GM21526 (cell line): ENCODE measurements at regions not wholly inside any gene's neighbourhood (a gene's known extent, or its start where the extent isn't known, plus 50 kb on each side); places are given as distances from the start of the nearest gene placed in this dataset.

ENCODE experiments used
- ATAC-seq: cut with Tn5 transposase; IDR thresholded peaks from one replicate; pipeline ENCODE4 v1.9.1; 2021; ENCODE audit warnings: moderate library complexity; ENCODE audit not compliant: unreplicated experiment, low FRiP score

- no peak for ATAC-seq
These were observed 145.4 kb upstream of the PLEKHG7 start for GRCh38 chr12:92557422-92557724.

GRCh38 chr12:92556637-92557421 is 146.0 kb upstream of the PLEKHG7 start:
- no peak for ATAC-seq

- ATAC-seq = peak; percentile 40
These were observed 146.6 kb upstream of the PLEKHG7 start for GRCh38 chr12:92556141-92556540.

GRCh38 chr12:92554158-92555073 is 148.4 kb upstream of the PLEKHG7 start:
- ATAC-seq = no peak

GRCh38 chr12:92553389-92553788 is 149.4 kb upstream of the PLEKHG7 start:
- ATAC-seq = no peak

- ATAC-seq = no peak
These were observed 150.2 kb upstream of the PLEKHG7 start for GRCh38 chr12:92552412-92553108.

GRCh38 chr12:92551853-92552397 is 150.9 kb upstream of the PLEKHG7 start:
- peak; percentile 65 for ATAC-seq

- no peak for ATAC-seq
These were observed 151.6 kb upstream of the PLEKHG7 start for GRCh38 chr12:92551210-92551609.

GRCh38 chr12:92550661-92551060 is 152.1 kb upstream of the PLEKHG7 start:
- ATAC-seq = no peak

GRCh38 chr12:92550254-92550653 is 152.5 kb upstream of the PLEKHG7 start:
- ATAC-seq = no peak

GRCh38 chr12:92549516-92549915 is 153.3 kb upstream of the PLEKHG7 start:
- no peak for ATAC-seq

- no peak for ATAC-seq
These were observed 154.9 kb upstream of the PLEKHG7 start for GRCh38 chr12:92547906-92548305.

- no peak for ATAC-seq
These were observed 155.4 kb upstream of the PLEKHG7 start for GRCh38 chr12:92547420-92547819.

GRCh38 chr12:92546635-92547348 is 156.0 kb upstream of the PLEKHG7 start:
- ATAC-seq = peak; percentile 41

- no peak for ATAC-seq
These were observed 156.5 kb upstream of the PLEKHG7 start for GRCh38 chr12:92546259-92546634.

- ATAC-seq = no peak
These were observed 158.5 kb upstream of the PLEKHG7 start for GRCh38 chr12:92544322-92544721.

GRCh38 chr12:92543840-92544239 is 158.9 kb upstream of the PLEKHG7 start:
- ATAC-seq = no peak

- ATAC-seq = no peak
These were observed 159.4 kb upstream of the PLEKHG7 start for GRCh38 chr12:92543359-92543758.

- ATAC-seq = no peak
These were observed 161.1 kb upstream of the PLEKHG7 start for GRCh38 chr12:92541731-92542130.

- ATAC-seq = no peak
These were observed 161.9 kb upstream of the PLEKHG7 start for GRCh38 chr12:92540782-92541423.
